Activated B cell treated with CpG ODN at 0.5 μM for 24 hours (primary cell): ENCODE measurements at regions not wholly inside any gene's neighbourhood (a gene's known extent, or its start where the extent isn't known, plus 50 kb on each side); places are given as distances from the start of the nearest gene placed in this dataset.

Source experiments
- ATAC-seq: fragments of 200-7000 bp; cut with Tn5 transposase; one replicate; pipeline ENCODE4 v1.10.0; 2021; ENCODE audit warnings: low read depth, mild to moderate bottlenecking, moderate library complexity
- CTCF ChIA-PET: fragments of 350-600 bp; sonication (Branson Sonifier 250); formaldehyde crosslinking; loops from one replicate; lab custom pipeline; 2021; ENCODE audit warnings: antibody characterized with exemption; lab: Charles Lee
- POLR2A ChIA-PET: fragments of 350-600 bp; sonication (Branson Sonifier 250); formaldehyde crosslinking; loops from one replicate; lab custom pipeline; 2021; ENCODE audit warnings: antibody characterized with exemption; lab: Charles Lee
- DNase-seq: peaks from one replicate; pipeline ENCODE4 v3.0.0; 2022
- H3K27ac Mint-ChIP-seq: one replicate; pipeline ENCODE4 v1.8.0; 2020; ENCODE audit warnings: mixed read lengths
- H3K27me3 Mint-ChIP-seq: one replicate; pipeline ENCODE4 v1.8.0; 2021; ENCODE audit warnings: mixed read lengths
- H3K36me3 Mint-ChIP-seq: one replicate; pipeline ENCODE4 v1.8.0; 2021; ENCODE audit warnings: low read depth, mixed read lengths
- H3K4me1 Mint-ChIP-seq: one replicate; pipeline ENCODE4 v1.8.0; 2021; ENCODE audit warnings: mixed read lengths
- H3K4me3 Mint-ChIP-seq: one replicate; pipeline ENCODE4 v1.8.0; 2020; ENCODE audit warnings: mild to moderate bottlenecking, mixed read lengths
- H3K9me3 Mint-ChIP-seq: one replicate; pipeline ENCODE4 v1.8.0; 2020; ENCODE audit warnings: mixed read lengths
- CTCF ChIP-seq: fragments of 200-600 bp; IDR thresholded peaks from one replicate; pipeline ENCODE4 v1.8.0; 2022; ENCODE audit warnings: antibody characterized with exemption, mild to moderate bottlenecking
- intact Hi-C: fragments of 100-400 bp; cut with micrococcal nuclease; formaldehyde crosslinking; loops from one replicate; pipeline ENCODE4 v1.15.1; 2024

- TF ChIP-seq CTCF: no peak
- DNase-seq (no peak), ATAC-seq (no peak)
- Mint-ChIP-seq H3K9me3 (no peaks in the 10 kb centered on the region), H3K27ac (no peak overlapping the region), H3K4me3 (no peak overlapping the region), H3K36me3 (no peaks in the 10 kb centered on the region), H3K27me3 (peaks cover 6% of the 10 kb centered on the region), H3K4me1 (no peaks in the 10 kb centered on the region)
- intact Hi-C loops: no loop called here
- POLR2A ChIA-PET: no interaction called here
- CTCF ChIA-PET: no interaction called here
Measured at GRCh38 chr3:150107429-150108175, 136.9 kb upstream of the PFN2 start.

GRCh38 chr3:150106740-150107428 is 136.2 kb upstream of the PFN2 start:
- no peaks in the 10 kb centered on the region for H3K4me1 Mint-ChIP-seq
- no peak overlapping the region for H3K27ac Mint-ChIP-seq
- DNase-seq: no peak
- H3K9me3 Mint-ChIP-seq: no peaks in the 10 kb centered on the region
- TF ChIP-seq CTCF: no peak
- intact Hi-C loops: no loop called here
- no peak overlapping the region for H3K4me3 Mint-ChIP-seq
- no peaks in the 10 kb centered on the region for H3K36me3 Mint-ChIP-seq
- ATAC-seq: no peak
- CTCF ChIA-PET: no interaction called here
- peaks cover 6% of the 10 kb centered on the region for H3K27me3 Mint-ChIP-seq
- POLR2A ChIA-PET: no interaction called here

GRCh38 chr3:150105886-150106612 is 135.4 kb upstream of the PFN2 start:
- Mint-ChIP-seq H3K4me1 (no peaks in the 10 kb centered on the region), H3K36me3 (no peaks in the 10 kb centered on the region), H3K27ac (no peak overlapping the region), H3K4me3 (no peak overlapping the region), H3K9me3 (no peaks in the 10 kb centered on the region), H3K27me3 (peaks cover 6% of the 10 kb centered on the region)
- TF ChIP-seq CTCF: no peak
- CTCF ChIA-PET: no interaction called here
- no peak for DNase-seq
- POLR2A ChIA-PET: no interaction called here
- no peak for ATAC-seq
- intact Hi-C loops: no loop called here

- DNase-seq (no peak), ATAC-seq (no peak)
- H3K4me3 Mint-ChIP-seq: no peak overlapping the region
- no peaks in the 10 kb centered on the region for H3K36me3 Mint-ChIP-seq
- peaks cover 2% of the 10 kb centered on the region for H3K27me3 Mint-ChIP-seq
- intact Hi-C loops: no loop called here
- CTCF ChIA-PET: no interaction called here
- H3K4me1 Mint-ChIP-seq: no peaks in the 10 kb centered on the region
- H3K27ac Mint-ChIP-seq: no peak overlapping the region
- no peak for TF ChIP-seq CTCF
- POLR2A ChIA-PET: no interaction called here
- no peaks in the 10 kb centered on the region for H3K9me3 Mint-ChIP-seq
Measured at GRCh38 chr3:150105025-150105424, 134.3 kb upstream of the PFN2 start.

- ChIA-PET POLR2A (no interaction called here), CTCF (no interaction called here)
- no peaks in the 10 kb centered on the region for H3K36me3 Mint-ChIP-seq
- H3K27me3 Mint-ChIP-seq: peaks cover 2% of the 10 kb centered on the region
- H3K4me1 Mint-ChIP-seq: no peaks in the 10 kb centered on the region
- H3K9me3 Mint-ChIP-seq: no peaks in the 10 kb centered on the region
- intact Hi-C loops: no loop called here
- ATAC-seq (no peak), DNase-seq (no peak)
- TF ChIP-seq CTCF: no peak
- H3K4me3 Mint-ChIP-seq: no peak overlapping the region
- H3K27ac Mint-ChIP-seq: no peak overlapping the region
Measured at GRCh38 chr3:150104564-150104963, 133.9 kb upstream of the PFN2 start.
